Kidney tubule cell (primary cell): ENCODE measurements at regions not wholly inside any gene's neighbourhood (a gene's known extent, or its start where the extent isn't known, plus 50 kb on each side); places are given as distances from the start of the nearest gene placed in this dataset.
"Not testable (repeated sequence)": the region's sequence is repeated elsewhere in the genome, so short reads cannot be mapped to it uniquely, and the experiment has no call there.

Experiments
- DNase-seq: peaks from one replicate; pipeline ENCODE4 v3.0.0-alpha.2; 2018; ENCODE audit warnings: low spot score

- no peak for DNase-seq
Measured at GRCh38 chr1:228546541-228547463, 59.6 kb downstream of the RNF187 start.

- no peak for DNase-seq
Measured at GRCh38 chr1:228547464-228547792, 60.2 kb downstream of the RNF187 start.

GRCh38 chr1:228548788-228549187 lies 61.6 kb downstream of the RNF187 start:
- no peak for DNase-seq

- peak; percentile 33 for DNase-seq
Measured at GRCh38 chr1:228552596-228553176, 65.5 kb downstream of the RNF187 start.

- peak; percentile 28 for DNase-seq
Measured at GRCh38 chr1:228554107-228554506, 66.9 kb downstream of the RNF187 start.

- DNase-seq: no peak
Measured at GRCh38 chr1:228555074-228555994, 68.2 kb downstream of the RNF187 start.

GRCh38 chr1:228556634-228557430 lies 69.7 kb downstream of the RNF187 start:
- not testable (repeated sequence) for DNase-seq
